Pulmonary artery endothelial cell (primary cell): ENCODE measurements at regions not wholly inside any gene's neighbourhood (a gene's known extent, or its start where the extent isn't known, plus 50 kb on each side); places are given as distances from the start of the nearest gene placed in this dataset.
"Not testable (repeated sequence)": the region's sequence is repeated elsewhere in the genome, so short reads cannot be mapped to it uniquely, and the experiment has no call there.

Source experiments
- DNase-seq: peaks from one replicate; pipeline ENCODE4 v3.0.0-alpha.2; 2011; ENCODE audit warnings: low read depth, low spot score

DNA sequence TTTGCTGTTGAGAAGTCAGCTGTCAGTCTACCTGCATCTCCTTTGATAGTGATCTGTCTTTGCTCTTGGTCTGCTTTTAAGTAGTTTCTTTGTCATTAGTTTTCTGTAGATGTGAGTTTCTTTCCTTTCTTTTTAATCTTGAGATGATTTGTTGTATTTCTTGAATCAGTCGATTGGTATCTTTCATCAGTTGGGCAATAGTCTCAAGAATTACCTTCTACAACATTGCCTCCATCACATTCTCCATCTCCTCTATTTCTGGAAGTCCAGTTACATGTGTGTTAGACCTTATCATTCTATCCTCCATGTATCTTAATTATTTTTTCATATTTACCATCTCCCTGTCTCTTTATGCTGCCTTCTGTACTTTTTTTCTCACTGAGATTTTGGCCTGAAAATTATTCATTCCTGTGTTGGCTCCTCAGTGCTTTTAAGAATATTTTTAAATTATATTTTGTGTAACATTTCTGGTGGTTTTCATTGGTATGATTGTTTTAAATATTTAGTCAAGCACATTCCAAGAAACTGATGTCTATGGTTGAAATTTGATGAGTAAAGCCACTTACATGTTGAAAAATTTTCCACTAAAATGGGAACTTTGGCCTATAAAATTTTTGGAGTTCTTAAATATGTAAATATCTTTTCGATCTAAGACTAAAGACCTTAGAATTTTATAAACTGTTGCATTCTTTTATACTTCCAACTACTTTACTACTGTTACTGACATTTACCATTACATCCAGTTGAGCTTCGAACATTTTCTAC is 239.5 kb upstream of the MGAT5 start:
- DNase-seq = no peak

DNA sequence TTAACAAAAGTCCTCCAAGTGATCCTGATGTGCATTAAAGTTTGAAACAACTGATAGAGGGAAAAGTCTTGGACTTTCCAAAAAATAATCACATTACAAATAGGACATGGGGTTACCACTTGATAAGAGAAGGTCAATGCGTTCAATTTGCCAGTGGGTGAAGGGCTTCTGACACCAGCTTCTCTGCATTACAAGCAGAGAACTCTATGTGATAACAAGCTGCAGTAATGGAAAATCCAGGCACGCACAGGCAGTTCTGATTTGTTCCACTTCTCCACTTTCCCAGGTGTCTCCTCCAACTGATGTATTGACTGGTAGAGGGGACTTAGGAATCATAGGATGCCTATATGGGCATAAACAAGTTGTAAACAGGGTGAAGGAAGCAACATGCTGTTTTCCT is 234.0 kb upstream of the MGAT5 start:
- DNase-seq = no peak

DNA sequence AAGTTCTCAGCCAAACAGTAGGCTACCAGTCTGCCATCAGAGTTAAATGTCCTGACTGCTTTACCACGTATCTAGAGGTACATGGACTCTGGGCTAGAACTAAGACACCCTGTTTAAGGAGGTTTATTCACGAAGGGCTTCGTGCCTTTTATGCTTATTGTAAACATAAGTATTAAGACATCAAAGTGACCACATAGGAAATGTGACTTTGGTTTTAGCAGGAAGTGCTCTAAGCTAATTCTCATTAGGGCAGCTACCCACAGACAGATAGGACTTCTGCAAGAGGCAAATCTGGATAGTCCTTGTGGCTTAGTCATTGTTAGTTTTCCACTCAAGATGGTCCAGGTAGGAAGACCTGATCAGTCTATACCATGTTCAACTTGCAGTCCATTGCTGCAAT is 233.3 kb upstream of the MGAT5 start:
- DNase-seq = no peak

DNA sequence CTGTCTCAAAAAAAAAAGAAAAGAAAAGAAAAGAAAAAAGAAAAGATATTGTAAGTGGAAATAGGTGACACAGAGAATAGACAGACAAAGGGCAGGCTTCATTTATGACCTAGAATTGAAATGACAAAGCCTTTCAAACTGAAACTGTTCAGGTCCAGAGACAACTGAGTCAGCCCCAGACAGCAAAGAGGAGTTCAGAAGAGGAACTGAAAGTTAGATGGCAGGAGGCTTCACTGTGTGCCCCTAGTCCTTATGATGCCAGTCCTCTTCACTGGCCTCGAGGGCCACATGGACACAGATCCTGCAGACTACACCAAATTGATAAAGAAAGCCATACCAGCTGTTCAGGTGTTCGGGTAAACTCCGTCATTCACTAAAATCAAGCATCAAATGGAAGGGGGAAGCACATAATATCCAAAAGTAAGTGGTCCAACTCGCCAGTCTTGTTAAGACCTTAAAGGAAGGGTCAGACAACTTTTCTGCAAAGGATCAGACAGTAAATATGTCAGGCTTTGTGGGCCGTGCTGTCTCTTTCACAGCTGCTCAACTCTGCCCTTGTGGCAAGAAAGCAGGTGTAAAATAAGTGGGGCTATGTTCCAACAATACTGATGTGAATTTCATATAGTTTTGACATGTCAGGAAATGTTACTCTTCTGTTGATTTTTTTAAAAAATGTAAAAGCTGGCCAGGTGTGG is 231.9 kb upstream of the MGAT5 start:
- no peak for DNase-seq

DNA sequence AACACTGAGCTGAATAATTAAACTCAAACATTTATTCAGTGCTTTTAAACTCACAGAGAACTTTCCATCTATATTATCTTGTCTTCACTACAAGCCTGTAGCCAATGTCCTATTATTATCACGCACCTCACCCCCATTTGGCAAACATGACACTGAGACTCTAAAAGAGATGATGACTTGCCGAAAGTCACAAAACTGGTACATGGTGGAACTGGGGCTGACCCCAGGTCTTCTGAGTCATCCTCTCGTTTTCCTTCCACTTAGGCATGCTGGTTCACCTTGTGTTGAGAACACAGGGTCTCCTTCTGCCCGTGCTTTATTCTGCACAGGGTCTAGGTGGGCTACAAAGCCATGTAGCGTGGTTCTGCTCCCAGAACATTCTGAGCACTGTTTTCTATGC is 230.0 kb upstream of the MGAT5 start:
- no peak for DNase-seq

DNA sequence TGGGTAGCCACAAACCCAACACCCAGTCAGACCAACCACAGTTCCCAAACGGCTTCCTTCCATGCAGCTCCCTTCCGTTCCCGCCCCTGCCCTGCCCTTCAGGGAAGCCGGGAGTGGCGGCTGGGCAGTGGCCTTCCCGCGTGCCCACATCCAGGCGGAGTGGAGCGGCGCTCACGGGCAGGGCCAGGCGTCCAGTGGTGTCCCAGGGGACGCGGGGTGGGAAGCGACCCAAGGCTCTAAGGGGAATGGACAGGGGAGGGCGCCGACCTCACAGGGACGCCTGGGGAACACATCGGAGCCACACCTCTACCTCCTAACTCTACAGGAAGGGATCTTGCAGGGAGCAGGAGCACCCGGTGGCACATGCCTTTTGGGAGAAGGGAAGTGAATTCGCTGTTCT is 225.9 kb upstream of the MGAT5 start:
- DNase-seq = no peak

DNA sequence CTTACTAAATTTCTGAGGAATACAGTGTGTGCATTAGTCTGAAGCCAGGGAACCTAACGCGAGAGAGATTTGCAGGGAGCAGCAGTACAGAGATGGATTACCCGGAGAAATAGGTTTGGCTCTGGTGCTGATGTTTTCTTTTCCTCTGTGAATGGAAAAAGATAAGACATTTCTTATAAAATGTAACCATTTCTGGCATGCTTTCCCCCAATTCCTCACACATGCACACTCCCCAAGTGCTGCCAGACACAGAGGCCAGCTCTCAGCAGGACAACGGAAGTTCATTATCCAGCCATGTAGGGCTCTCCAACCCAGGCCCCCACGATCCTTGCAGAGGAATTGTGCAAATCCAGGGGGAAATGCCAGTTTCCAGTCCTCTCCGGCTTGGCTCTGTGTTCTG is 224.5 kb upstream of the MGAT5 start:
- DNase-seq = no peak

DNA sequence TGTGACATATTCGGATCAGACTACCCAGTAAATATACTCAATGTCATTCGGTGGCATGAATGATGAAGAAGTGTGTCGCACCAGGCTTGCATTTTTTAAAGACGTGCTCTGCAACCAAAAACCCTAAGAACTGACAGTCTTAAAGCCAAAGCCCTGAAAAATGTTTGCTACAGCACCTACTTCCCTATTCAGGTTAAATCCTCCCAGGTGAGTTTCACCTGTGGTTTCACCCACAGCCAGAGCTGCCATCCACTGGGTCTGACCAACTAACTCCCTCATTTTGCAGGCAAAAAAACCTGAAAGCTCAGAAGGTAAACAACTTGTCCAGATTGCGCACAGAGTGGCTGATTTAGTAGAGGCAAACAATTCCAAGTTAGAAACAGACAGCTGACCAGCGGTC is 222.3 kb upstream of the MGAT5 start:
- DNase-seq = no peak

GRCh38 chr2:134035605-134036370 is 218.1 kb upstream of the MGAT5 start:
- no peak for DNase-seq

DNA sequence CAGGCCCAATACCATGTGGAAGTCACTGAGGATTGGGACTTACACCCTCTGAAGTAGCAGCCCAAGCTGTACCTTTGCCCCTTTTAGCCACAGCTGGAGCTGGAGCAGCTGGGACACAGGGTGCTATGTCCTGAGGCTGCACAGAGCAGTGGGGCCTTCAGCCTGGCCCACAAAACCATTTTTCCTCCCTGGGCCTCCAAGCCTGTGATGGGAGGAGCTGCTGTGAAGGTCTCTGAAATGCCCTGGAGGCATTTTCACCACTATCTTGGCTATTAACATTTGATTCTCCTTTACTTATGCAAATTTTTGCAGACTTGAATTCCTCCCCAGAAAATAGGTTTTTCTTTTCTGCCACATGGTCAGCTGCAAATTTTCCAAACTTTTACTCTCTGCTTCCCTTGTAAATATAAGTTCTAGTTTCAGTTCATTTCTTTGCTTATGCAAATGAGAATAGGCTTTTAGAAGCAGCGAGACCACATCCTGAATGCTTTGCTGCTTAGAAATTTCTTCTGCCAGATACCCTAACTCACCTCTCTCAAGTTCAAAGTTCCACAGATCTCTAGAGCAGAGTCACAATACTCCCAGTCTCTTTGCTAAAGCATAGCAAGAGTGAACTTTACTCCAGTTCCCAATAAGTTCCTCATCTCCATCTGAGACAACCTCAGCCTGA is 213.8 kb upstream of the MGAT5 start:
- DNase-seq = no peak

DNA sequence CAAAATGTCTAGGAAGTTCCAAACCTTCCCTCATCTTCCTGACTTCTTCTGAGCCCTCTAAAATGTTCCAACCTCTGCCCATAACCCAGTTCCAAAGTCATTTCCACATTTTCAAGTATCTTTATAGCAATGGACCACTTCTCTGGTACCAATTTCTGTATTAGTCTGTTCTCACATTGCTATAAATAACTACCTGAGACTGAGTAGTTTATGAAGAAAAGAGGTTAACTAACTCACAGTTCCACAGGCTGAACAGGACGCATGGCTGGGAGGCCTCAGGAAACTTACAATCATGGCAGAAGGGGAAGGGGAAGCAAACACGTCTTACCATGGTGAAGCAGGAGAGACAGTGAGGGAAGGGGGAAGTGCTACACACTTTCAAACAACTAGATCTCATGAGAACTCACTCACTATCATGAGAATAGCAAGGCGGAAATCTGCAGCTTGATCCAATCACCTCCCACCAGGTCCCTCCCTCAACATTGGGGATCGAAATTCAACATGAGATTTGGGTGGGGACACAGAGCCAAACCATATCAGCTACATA is 213.2 kb upstream of the MGAT5 start:
- DNase-seq = not testable (repeated sequence)

DNA sequence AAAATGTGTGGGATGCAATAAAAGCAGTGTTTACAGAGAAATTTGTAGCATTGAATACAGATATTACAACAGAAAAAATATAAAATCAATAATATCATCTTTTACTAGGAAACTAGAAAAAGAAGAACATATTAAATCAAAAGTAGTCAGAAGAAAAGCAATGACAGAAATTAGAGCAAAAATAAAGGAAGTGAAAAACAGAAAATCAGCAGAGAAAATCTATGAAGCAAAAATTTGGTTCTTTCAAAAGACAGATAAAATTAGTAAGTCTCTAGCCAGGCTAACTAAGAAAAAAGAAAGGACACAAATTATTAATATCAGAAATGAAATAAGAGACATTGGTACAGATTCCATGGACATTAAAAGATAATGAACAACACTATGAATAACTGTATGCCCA is 212.0 kb upstream of the MGAT5 start:
- no peak for DNase-seq

DNA sequence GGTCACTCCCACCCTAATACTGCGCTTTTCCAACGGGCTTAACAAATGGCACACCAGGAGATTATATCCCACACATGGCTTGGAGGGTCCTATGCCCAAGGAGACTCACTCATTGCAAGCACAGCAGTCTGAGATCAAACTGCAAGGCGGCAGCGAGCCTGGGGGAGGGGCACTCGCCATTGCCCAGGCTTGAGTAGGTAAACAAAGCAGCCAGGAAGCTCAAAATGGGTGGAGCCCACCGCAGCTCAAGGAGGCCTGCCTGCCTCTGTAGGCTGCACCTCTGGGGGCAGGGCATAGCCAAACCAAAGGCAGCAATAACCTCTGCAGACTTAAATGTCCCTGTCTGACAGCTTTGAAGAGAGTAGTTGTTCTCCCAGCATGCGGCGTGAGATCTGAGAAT is 210.8 kb upstream of the MGAT5 start:
- DNase-seq = not testable (repeated sequence)

- DNase-seq = no peak
Measured at GRCh38 chr2:134052173-134052572, 201.7 kb upstream of the MGAT5 start.

- no peak for DNase-seq
Measured at GRCh38 chr2:134056173-134056572, 197.7 kb upstream of the MGAT5 start.

DNA sequence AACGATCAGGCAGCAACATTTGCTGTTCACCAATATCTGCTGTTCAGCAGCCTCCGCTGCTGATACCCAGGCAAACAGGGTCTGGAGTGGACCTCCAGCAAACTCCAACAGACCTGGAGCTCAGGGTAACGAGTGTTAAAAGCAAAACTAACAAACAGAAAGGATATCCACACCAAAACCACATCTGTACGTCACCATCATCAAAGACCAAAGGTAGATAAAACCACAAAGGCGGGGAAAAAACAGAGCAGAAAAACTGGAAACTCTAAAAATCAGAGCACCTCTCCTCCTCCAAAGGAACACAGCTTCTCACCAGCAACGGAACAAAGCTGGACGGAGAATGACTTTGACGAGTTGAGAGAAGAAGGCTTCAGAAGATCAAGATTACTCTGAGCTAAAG is 192.8 kb upstream of the MGAT5 start:
- DNase-seq = not testable (repeated sequence)

GRCh38 chr2:134062235-134062634 is 191.6 kb upstream of the MGAT5 start:
- DNase-seq = not testable (repeated sequence)

DNA sequence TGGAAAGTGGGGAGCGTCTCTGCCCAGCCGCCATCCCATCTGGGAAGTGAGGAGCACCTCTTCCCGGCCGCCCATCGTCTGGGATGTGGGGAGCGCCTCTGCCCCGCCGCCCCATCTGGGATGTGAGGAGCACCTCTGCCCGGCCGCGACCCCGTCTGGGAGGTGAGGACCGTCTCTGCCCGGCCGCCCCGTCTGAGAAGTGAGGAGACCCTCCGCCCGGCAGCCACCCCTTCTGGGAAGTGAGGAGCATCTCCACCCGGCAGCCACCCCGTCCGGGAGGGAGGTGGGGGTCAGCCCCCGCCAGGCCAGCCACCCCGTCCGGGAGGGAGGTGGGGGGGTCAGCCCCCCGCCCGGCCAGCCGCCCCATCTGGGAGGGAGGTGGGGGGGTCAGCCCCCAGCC is 190.0 kb upstream of the MGAT5 start:
- not testable (repeated sequence) for DNase-seq

DNA sequence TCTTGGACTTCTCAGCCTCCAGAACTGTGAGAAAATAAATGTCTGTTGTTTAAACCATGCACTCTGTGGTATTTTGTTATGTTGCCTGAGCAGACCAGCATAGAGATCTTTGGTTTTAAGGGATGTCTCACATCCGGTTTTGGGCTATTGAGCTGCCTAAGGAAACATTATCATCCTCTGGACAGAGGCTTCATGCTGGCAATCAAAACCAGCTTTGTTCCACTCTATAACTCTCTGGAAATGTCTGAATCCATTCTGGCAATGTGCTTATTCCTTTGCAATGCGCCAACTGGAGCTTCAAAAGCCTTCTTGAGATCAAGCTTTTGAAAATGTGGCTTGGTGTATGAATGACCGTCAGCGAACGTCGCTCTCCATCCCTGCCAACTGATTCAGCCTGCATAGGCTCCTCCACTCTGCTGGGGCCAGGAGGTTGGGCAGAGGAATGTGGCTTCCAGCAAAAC is 183.6 kb upstream of the MGAT5 start:
- no peak for DNase-seq

GRCh38 chr2:134072341-134072740 is 181.5 kb upstream of the MGAT5 start:
- DNase-seq = no peak

DNA sequence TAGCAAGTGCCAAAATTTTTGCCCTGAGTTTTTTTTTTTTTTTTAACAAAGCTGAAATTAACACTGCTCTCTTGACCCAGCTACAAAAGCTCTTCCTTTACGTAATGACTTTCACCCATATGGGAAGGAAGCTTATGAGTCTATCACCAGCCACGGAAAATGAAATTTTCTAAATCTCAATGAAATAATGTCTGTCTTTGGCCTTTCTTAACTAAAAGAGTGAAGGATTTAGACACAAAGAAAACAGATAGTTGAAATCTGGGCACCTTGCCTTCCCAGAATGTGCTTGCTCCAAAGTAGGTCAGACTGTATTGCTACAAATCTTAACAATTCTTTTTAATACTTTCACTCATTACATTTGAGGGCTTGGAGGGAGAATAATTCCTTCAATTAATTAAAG is 180.8 kb upstream of the MGAT5 start:
- DNase-seq = no peak
